Fibroblast of pulmonary artery (primary cell): ENCODE measurements at regions not wholly inside any gene's neighbourhood (a gene's known extent, or its start where the extent isn't known, plus 50 kb on each side); places are given as distances from the start of the nearest gene placed in this dataset.

Experiments
- DNase-seq: peaks from one replicate; pipeline ENCODE4 v3.0.0-alpha.2; 2010; ENCODE audit warnings: low read depth
- H3K4me3 ChIP-seq: replicated peaks from 2 replicates; pipeline ENCODE4 v1.5.1; 2011; ENCODE audit warnings: low read depth, mild to moderate bottlenecking, control low read depth, low read length, moderate library complexity
- TF ChIP-seq, protein P1 (sequence below): IDR thresholded peaks from 2 replicates; pipeline ENCODE4 v1.5.1; 2011; ENCODE audit warnings: mild to moderate bottlenecking, control low read depth, low read length, inconsistent platforms; ENCODE audit errors: missing control alignments

DNA sequence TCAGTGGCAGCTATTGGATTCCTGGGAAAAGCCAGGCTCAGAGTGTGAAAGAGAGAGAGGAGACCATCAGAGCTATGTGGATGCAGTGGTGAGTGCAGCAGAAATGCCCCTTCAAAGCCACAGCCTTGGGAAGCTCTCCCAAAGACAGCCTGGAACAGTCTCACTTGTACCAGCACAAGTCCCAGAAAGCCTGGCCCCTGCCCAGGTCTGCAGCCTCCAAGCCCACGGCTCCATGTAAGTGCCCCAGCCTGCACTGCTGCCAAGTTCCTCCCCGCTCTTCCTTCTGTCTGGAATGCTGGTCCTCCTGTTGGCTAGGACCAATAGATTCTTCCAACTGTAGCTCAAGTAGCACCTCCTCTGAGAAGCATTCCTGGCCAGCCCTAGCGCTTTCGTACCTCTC lies 539.7 kb downstream of the MIAT start:
- no peak overlapping the region for H3K4me3 ChIP-seq
- TF ChIP-seq, protein P1, sequence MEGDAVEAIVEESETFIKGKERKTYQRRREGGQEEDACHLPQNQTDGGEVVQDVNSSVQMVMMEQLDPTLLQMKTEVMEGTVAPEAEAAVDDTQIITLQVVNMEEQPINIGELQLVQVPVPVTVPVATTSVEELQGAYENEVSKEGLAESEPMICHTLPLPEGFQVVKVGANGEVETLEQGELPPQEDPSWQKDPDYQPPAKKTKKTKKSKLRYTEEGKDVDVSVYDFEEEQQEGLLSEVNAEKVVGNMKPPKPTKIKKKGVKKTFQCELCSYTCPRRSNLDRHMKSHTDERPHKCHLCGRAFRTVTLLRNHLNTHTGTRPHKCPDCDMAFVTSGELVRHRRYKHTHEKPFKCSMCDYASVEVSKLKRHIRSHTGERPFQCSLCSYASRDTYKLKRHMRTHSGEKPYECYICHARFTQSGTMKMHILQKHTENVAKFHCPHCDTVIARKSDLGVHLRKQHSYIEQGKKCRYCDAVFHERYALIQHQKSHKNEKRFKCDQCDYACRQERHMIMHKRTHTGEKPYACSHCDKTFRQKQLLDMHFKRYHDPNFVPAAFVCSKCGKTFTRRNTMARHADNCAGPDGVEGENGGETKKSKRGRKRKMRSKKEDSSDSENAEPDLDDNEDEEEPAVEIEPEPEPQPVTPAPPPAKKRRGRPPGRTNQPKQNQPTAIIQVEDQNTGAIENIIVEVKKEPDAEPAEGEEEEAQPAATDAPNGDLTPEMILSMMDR: no peak
- no peak for DNase-seq

DNA sequence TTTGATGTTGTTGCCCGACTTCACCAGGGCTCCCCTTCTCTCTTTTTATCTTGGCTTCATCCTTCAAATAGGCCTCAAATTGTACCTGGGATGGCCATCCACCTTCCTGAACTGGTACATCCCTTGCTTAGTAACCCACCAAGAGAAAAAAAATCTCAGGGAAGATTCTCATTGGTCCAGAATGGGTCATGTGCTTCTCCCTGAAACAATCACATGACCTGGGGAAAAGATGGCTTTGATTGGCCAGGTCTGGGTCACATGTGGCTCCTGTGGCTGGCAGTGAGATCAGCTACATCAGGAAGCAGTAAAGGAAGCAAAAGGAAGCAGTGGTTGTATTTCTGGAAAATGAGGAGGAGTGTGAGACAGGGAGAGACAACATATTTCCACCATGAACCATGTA lies 540.2 kb downstream of the MIAT start:
- DNase-seq: no peak
- TF ChIP-seq, protein P1: no peak
- no peak overlapping the region for H3K4me3 ChIP-seq

DNA sequence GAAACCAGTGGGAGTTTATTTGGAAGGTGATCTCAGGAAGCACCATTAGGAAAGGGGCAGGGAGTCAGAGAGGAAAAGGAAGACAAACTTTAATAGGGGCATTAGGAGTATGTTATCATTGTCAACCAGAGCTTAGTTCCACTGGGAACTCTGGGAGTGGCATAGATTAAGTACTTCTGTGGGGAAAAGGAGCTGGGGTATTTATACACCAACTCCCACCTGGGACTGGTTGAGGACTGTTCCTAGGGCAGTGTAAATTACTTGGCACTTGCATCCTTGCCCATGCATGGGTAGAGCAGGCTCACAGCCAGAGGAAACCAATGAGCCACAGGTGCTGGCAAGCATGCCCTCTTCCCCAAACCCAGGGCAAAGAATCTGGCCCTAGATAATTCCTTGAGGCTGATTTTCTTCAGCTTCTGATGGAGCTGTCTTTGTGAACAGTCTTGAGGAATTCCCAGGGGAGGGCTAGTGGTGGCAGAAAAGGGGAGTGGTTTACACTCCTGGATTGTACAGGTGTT lies 541.2 kb downstream of the MIAT start:
- no peak overlapping the region for H3K4me3 ChIP-seq
- TF ChIP-seq, protein P1: no peak
- no peak for DNase-seq

DNA sequence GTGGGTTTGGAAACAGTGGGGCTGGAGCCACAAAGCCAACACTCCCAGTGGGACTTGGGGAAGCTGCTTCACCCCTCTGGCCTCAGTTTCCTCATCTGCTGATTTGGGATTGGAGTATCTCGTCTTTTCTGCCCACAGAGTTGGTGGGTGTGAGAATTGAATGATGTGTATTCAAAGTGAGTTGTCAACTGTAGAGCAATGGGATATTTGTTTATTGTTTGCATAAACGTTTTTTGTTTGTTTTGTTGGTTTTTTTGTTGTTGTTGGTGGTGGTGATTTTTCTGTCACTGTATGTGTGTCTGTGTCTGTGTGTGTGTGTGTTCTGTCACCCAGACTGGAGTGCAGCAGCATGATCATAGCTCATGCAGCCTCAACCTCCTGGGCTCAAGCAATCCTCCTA lies 542.0 kb downstream of the MIAT start:
- TF ChIP-seq, protein P1: no peak
- no peak for DNase-seq
- no peak overlapping the region for H3K4me3 ChIP-seq

DNA sequence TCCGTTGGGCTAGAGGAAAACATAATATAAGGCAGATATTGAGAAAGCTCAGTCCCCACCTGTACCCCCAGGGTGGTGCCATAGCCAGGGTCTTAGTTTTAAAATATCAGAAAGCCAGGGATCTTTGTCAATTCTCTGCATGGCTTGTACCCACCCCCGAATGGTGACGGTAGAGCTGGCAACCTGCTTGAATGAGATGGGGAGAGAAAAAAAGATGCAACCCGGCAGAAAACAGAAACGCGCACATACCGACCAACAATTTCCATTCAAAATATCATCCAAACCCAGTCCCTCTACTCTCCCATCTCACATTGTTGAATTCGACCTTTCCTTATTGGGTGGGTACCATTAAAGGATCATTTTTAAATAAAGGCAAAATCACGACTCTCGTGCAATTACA lies 543.9 kb downstream of the MIAT start:
- TF ChIP-seq, protein P1: no peak

DNA sequence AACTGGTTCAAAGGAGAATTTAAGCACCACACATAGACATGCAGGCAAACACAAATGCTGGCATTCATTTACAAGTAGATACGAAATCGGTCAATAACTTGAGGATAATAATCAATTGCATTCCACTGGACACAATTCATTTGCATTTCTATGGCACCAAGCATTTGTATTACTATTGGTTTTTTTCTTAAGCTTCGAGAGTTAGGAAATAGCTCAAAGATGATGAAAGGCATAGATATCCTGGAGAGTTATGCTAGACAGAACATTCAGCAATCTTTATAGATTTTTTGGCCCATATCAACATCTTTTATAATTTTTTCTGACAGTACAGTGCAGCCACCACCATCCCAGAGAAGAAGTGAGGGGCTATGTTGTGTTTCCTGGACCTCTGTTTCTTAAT lies 544.4 kb downstream of the MIAT start:
- TF ChIP-seq, protein P1: no peak
- H3K4me3 ChIP-seq: no peak overlapping the region
- no peak for DNase-seq

More for the DNA sequence above, 543.9 kb downstream of the MIAT start:
- DNase-seq: no peak
- no peak overlapping the region for H3K4me3 ChIP-seq

DNA sequence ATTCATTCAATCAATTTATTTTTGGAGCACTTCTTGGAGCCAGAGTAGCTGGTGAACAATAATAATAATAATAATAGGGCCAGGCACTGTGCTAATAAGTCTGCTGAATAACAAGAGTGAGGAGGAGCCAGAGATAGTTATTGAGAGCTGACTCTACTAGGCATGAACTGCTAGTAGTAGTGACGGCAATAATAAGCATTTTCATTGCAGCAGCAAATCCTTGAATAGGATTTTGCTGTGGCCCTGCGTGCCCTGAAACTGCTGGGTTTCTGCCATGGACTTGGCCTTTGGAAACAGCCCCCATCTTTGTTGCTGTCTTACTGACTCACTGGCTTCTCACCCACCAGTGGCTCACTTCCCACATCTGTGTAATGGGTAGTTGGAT lies 545.9 kb downstream of the MIAT start:
- DNase-seq: no peak
- no peak overlapping the region for H3K4me3 ChIP-seq
- TF ChIP-seq, protein P1: no peak
